Right ventricle myocardium superior (tissue), 1 donor: ENCODE measurements at regions not wholly inside any gene's neighbourhood (a gene's known extent, or its start where the extent isn't known, plus 50 kb on each side); places are given as distances from the start of the nearest gene placed in this dataset.

Experiments used
- ATAC-seq: fragments of 200-7000 bp; cut with Tn5 transposase; one replicate; pipeline ENCODE4 v1.9.1; 2020; ENCODE audit warnings: mild to moderate bottlenecking; ENCODE audit not compliant: poor library complexity
- DNase-seq: peaks from one replicate; pipeline ENCODE4 v3.0.0-alpha.2; 2020
- intact Hi-C: fragments of 100-400 bp; cut with DNase I; formaldehyde crosslinking; loops from one replicate; pipeline ENCODE4 v1.11.2; 2022
- donor health status: DM: no; HTN: yes; CAD: no; lungs with severe emphysema.

DNA sequence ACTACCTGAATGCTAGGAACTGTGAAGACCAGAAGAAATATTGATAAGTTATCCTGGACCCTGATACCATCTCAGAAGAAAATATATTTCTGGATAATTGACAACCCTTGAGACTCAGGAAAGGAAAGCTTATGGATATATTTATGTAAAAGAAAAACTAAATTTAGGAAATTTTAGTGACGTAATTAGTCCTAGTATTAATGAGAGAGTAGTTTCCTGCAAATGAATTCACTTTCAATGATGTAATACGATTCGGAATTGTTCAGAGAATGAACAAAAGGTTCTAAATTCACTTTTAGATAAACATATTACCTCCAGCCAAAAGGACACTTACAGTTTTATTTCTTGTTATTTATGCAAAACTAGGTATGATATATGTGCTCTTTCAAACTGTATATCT, 1120.1 kb upstream of the NCAM2 start:
- intact Hi-C loops: no loop called here
- no peak for DNase-seq
- no peak for ATAC-seq

DNA sequence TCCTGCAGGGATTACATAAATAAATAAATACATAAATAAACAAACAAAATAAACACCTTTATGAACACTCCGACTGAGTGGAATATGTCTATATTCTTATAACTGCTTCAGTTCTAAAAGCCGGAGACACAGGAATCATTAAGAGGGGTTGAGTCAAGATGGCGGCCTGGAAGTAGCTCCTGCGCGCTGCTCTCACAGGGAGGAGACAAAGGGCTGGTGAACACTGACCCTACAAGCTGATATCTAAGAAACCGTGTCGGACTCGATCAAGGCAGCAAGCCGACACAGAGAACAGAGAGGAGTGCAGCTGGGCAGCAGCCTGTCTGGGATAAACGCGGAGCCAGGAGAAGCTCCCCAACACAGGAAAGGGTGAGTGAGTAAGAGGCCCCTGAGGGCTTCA, 1098.6 kb upstream of the NCAM2 start:
- no peak for ATAC-seq

GRCh38 chr21:19900149-19900548, 1098.1 kb upstream of the NCAM2 start:
- ATAC-seq: no peak
- intact Hi-C loops: no loop called here
- no peak for DNase-seq

More for the DNA sequence above, 1098.6 kb upstream of the NCAM2 start:
- intact Hi-C loops: no loop called here
- DNase-seq: no peak

DNA sequence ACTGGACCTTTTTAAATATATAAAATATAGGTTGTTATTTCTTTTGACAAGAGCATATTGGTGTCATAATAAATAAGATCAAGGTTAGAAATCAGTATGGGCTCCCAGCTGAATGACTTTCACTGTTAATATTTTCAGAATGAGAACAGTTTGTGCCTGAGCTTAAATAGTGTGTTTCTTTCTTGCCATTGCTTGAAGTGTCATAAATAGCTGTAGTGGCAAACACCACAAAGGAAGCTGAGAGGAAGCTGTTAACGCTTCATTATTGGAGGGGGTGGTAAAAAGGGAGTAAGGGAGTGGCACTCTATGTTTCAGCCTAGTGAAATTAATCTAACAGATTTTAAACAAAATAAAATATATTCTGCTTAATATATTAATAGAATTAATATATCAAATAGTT, 1089.8 kb upstream of the NCAM2 start:
- DNase-seq (no peak), ATAC-seq (no peak)
- intact Hi-C loops: no loop called here

DNA sequence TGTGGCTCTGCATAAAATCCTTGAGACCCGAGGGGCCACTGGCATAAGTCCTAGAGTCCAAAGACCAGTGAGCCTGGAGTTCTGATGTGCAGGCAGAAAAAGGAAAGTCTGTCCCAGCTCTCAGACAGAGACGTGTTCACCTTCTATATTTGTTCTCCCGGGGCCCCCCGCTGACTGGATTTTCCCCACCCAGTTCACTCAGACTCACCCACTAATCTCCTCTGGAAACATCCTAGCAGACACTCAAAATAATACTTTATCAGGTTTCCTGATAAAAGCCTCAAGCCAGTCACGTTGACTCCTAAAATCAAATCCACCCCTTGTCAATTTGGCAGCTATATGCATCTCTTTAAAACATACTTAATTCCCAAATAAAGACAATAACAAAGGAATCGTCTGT, 1084.2 kb upstream of the NCAM2 start:
- ATAC-seq (no peak), DNase-seq (no peak)
- intact Hi-C loops: no loop called here

- no peak for ATAC-seq
- intact Hi-C loops: no loop called here
These were observed 1077.0 kb upstream of the NCAM2 start for GRCh38 chr21:19921211-19921610.

GRCh38 chr21:19922122-19922521, 1076.1 kb upstream of the NCAM2 start:
- ATAC-seq (no peak), DNase-seq (no peak)
- intact Hi-C loops: no loop called here

More at GRCh38 chr21:19921211-19921610, 1077.0 kb upstream of the NCAM2 start:
- no peak for DNase-seq

DNA sequence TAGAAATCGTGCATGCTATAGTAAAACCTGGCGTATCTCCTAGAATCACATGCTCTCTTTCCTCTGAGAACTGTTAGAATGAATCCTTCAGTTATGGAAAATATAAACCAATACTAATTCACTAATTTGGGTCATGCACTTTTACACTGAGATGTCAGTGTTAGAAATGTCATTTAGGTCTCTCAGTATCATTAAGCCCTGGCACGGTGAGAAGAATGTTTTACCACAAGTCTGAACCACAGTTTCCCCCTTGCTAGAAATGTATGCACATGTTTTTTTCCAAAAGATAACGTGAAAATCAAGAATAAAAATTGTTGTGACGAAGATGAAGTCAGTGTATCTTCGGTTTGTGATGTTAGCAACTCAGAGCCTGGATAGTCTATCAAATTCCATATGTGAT, 1062.7 kb upstream of the NCAM2 start:
- ATAC-seq (no peak), DNase-seq (no peak)
- intact Hi-C loops: no loop called here

- DNase-seq (no peak), ATAC-seq (no peak)
- intact Hi-C loops: no loop called here
These were observed 1060.6 kb upstream of the NCAM2 start for GRCh38 chr21:19937619-19938018.

DNA sequence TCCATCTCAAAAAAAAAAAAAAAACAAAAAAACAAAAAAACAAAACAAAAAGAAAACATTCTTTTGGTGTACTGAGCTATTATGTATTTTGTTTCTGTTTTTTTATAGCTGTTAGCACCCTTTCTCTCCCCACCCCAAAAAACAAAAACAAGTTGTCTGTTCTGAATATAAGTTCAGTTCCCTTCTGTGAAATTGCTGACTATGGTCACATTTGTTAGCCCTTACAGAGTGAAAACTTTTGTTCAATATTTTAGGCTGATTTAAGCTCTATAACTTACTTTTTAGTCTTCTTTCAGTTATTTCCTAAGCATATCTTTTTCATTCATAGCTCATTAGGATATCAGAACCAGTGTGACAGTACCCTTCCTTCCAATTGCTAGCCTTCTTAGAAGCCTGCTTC, 1056.6 kb upstream of the NCAM2 start:
- no peak for ATAC-seq
- no peak for DNase-seq
- intact Hi-C loops: no loop called here

DNA sequence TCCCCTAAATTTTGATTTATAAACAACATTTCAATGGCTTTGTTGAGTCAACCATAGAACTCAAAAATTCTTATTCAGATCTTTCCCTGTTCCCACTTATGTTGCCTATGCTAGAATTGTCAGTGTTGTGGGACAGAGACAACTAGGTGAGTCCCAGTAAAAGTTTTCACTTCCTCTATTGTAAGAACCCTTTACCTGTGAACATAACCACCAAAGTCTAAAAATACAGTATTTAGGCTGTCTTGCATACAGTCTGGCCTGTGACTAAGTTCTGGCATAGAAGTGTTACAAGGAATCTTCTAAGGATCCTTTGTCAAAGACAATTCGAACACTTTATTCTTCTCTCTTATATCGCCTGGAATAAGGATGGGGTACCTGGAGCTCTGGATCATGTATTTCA, 1047.9 kb upstream of the NCAM2 start:
- intact Hi-C loops: no loop called here
- ATAC-seq: no peak
- DNase-seq: no peak

- intact Hi-C loops: no loop called here
These were observed 1029.1 kb upstream of the NCAM2 start for GRCh38 chr21:19969156-19969555.

DNA sequence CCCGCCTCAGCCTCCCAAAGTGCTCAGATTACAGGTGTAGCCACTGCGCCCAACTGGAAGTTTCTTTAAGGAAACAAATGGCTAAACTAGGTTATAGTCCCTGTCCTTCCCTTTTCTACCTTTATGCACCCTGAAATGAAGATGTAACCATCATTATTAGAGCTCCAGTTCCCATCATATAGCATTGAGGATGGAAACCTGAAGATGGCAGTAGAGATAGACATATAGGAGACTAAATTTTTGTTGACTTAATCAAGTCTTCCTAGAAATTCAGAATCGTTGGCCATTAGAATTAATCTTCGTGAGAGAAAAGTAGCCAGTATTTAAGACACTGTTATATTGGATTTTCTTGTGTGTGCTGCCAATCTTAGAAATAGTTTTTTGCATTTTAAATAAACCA, 1016.3 kb upstream of the NCAM2 start:
- DNase-seq: no peak
- intact Hi-C loops: no loop called here
- ATAC-seq: no peak

More at GRCh38 chr21:19969156-19969555, 1029.1 kb upstream of the NCAM2 start:
- ATAC-seq: no peak
- no peak for DNase-seq

DNA sequence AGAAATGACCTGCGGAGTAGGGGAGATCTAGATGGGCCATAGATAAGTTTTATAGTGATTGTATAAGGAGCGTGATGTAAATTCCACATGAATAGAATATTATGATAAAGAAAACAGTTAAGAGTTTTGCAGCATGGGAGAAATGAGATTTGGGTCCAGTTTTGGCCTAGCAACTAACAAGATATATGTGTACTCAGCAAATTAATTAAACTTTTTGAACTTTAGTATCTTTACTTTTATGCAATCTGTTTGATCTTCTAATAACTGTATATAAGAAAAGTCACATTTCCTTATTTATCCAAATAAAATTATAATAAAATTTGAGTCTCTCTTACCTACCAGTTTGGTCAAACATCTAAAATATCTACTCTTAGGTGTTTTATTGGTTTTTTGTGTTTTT, 1011.8 kb upstream of the NCAM2 start:
- intact Hi-C loops: no loop called here
- ATAC-seq (no peak), DNase-seq (no peak)

- intact Hi-C loops: no loop called here
- DNase-seq: no peak
- no peak for ATAC-seq
These were observed 1010.5 kb upstream of the NCAM2 start for GRCh38 chr21:19987671-19988070.

GRCh38 chr21:19992540-19992939, 1005.7 kb upstream of the NCAM2 start:
- DNase-seq: no peak
- ATAC-seq: no peak
- intact Hi-C loops: no loop called here

- DNase-seq: no peak
- ATAC-seq: no peak
- intact Hi-C loops: no loop called here
These were observed 1004.9 kb upstream of the NCAM2 start for GRCh38 chr21:19993268-19993667.

DNA sequence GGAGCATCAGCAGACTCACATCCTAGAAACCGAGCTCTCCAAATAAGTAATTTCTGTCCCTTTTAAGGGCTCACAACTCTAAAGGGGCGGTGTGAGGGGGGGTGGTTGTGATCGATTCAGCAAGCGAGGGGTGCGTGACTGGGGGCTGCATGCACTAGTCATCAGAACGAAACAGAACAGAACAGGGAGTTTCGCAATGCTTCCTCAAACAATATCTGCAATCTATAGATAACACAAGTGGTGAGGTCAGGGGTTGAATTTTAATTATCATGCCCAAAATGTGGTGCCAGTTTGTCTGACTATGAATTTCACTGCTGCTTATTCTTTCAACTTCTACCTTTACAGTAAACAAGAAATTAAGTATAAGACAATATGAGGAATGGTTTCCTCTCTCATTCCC, 1003.0 kb upstream of the NCAM2 start:
- no peak for DNase-seq
- intact Hi-C loops: no loop called here

GRCh38 chr21:19998453-19998852, 999.8 kb upstream of the NCAM2 start:
- ATAC-seq: no peak
- intact Hi-C loops: no loop called here
- DNase-seq: no peak

More for the DNA sequence above, 1003.0 kb upstream of the NCAM2 start:
- ATAC-seq: no peak

- intact Hi-C loops: no loop called here
- ATAC-seq (no peak), DNase-seq (no peak)
These were observed 998.6 kb upstream of the NCAM2 start for GRCh38 chr21:19999369-20000272.

- no peak for DNase-seq
- ATAC-seq: no peak
- intact Hi-C loops: no loop called here
These were observed 993.8 kb upstream of the NCAM2 start for GRCh38 chr21:20004367-20004766.
